ENCODE measurements at regions not wholly inside any gene's neighbourhood (a gene's known extent, or its start where the extent isn't known, plus 50 kb on each side); places are given as distances from the start of the nearest gene placed in this dataset.

GRCh38 chr22:46031066-46031465 lies 54.1 kb upstream of the WNT7B start:
- Histone ChIP-seq H3K9ac (no peak overlapping the region), H3K4me3 (ENCODE audit: low read depth in 2 of 2, low read length in 1 of 2) (no peak overlapping the region), H3K27ac (ENCODE audit: low read depth in 2 of 2, low read length in 1 of 2) (no peak overlapping the region), H2AFZ (ENCODE audit: low read depth) (no peak overlapping the region), H3K9me3 (no peaks in the 10 kb centered on the region), H4K20me1 (ENCODE audit: insufficient read depth) (no peaks in the 10 kb centered on the region), H3K9me2 (no peaks in the 10 kb centered on the region), H3F3A (replicated peaks; ENCODE audit: insufficient read depth) (peaks cover 9% of the 10 kb centered on the region), H3K36me3 (replicated peaks in 1 of 2; ENCODE audit: control insufficient read depth in 1 of 2, insufficient read depth in 2 of 2, low read length in 1 of 2) (no peaks in the 10 kb centered on the region), H3K79me2 (ENCODE audit: insufficient read depth) (peaks cover under 1% of the 10 kb centered on the region), H3K4me2 (no peak overlapping the region), H3K4me1 (ENCODE audit: control insufficient read depth in 1 of 2, insufficient read depth in 2 of 2, low read depth in 1 of 2, low read length in 1 of 2) (peaks cover 0 to 2% of the 10 kb centered on the region in 2 experiments; a peak in 2 of 4 replicates), H3K27me3 (ENCODE audit: insufficient read depth) (no peaks in the 10 kb centered on the region)
- no peak for DNase-seq
- ChIA-PET CTCF (interaction anchor here (0.9 to 2.2 kb wide), 3 partner anchors 17 to 32 kb away, joined by 3 to 8 read pairs (median 3); no protein-coding TSS in a partner anchor), POLR2A (no interaction called here)
- TF ChIP-seq RXRA (IDR thresholded peaks at IDR 0.05; ENCODE audit: borderline replicate concordance, low read depth) = no peak
- TF ChIP-seq CHD2 (IDR thresholded peaks at IDR 0.05; ENCODE audit: low read length, partially characterized antibody) = no peak
- TF ChIP-seq NRF1 (IDR thresholded peaks at IDR 0.05; ENCODE audit: low read depth, low read length) = no peak
- TF ChIP-seq MXI1 (IDR thresholded peaks at IDR 0.05; ENCODE audit: low read depth, low read length) = no peak
- no peak for TF ChIP-seq FOXJ3 (CRISPR knock-in tag; IDR thresholded peaks at IDR 0.05)
- TF ChIP-seq RCOR1 (IDR thresholded peaks at IDR 0.05; ENCODE audit: low read length) = no peak
- TF ChIP-seq SMC3 (IDR thresholded peaks at IDR 0.05; ENCODE audit: low read depth, low read length) = no peak
- 96% methylated on average over 12 of the region's 13 CpGs for WGBS (ENCODE audit: low lambda C conversion rate)

- DNase-seq = no peak
- WGBS (ENCODE audit: low lambda C conversion rate) = 94% methylated on average over 2 of the region's 2 CpGs
- Histone ChIP-seq H3K36me3 (replicated peaks in 1 of 2; ENCODE audit: control insufficient read depth in 1 of 2, insufficient read depth in 2 of 2, low read length in 1 of 2) (no peaks in the 10 kb centered on the region), H3K9me2 (no peaks in the 10 kb centered on the region), H3K9me3 (no peaks in the 10 kb centered on the region), H3K27ac (ENCODE audit: low read depth in 2 of 2, low read length in 1 of 2) (no peak overlapping the region), H3K4me2 (no peak overlapping the region), H2AFZ (ENCODE audit: low read depth) (no peak overlapping the region), H4K20me1 (ENCODE audit: insufficient read depth) (no peaks in the 10 kb centered on the region), H3K4me3 (ENCODE audit: low read depth in 2 of 2, low read length in 1 of 2) (no peak overlapping the region), H3K9ac (no peak overlapping the region), H3K79me2 (ENCODE audit: insufficient read depth) (peaks cover 6% of the 10 kb centered on the region), H3K27me3 (ENCODE audit: insufficient read depth) (no peaks in the 10 kb centered on the region), H3K4me1 (ENCODE audit: control insufficient read depth in 1 of 2, insufficient read depth in 2 of 2, low read depth in 1 of 2, low read length in 1 of 2) (peaks cover 0 to 5% of the 10 kb centered on the region in 2 experiments; a peak in 3 of 4 replicates), H3F3A (replicated peaks; ENCODE audit: insufficient read depth) (peaks cover 9% of the 10 kb centered on the region)
- ChIA-PET POLR2A (no interaction called here), CTCF (interaction anchor here (0.9 to 2.2 kb wide), 2 partner anchors 25 to 31 kb away, joined by 3 to 8 read pairs; no protein-coding TSS in a partner anchor)
- TF ChIP-seq, protein P1, sequence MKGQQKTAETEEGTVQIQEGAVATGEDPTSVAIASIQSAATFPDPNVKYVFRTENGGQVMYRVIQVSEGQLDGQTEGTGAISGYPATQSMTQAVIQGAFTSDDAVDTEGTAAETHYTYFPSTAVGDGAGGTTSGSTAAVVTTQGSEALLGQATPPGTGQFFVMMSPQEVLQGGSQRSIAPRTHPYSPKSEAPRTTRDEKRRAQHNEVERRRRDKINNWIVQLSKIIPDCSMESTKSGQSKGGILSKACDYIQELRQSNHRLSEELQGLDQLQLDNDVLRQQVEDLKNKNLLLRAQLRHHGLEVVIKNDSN (IDR thresholded peaks at IDR 0.05; ENCODE audit: borderline replicate concordance, low read depth) = no peak
- TF ChIP-seq SIN3A (IDR thresholded peaks at IDR 0.05; ENCODE audit: borderline replicate concordance, low read depth, low read length) (no peak), CHD2 (IDR thresholded peaks at IDR 0.05; ENCODE audit: low read length, partially characterized antibody) (no peak), RXRA (IDR thresholded peaks at IDR 0.05; ENCODE audit: borderline replicate concordance, low read depth) (no peak), RAD21 (IDR thresholded peaks at IDR 0.05; ENCODE audit: low read length) (no peak), MEF2A (IDR thresholded peaks at IDR 0.05; ENCODE audit: borderline replicate concordance, low read depth) (no peak), RFX5 (IDR thresholded peaks at IDR 0.05; ENCODE audit: low read length) (no peak), GABPA (IDR thresholded peaks at IDR 0.05; ENCODE audit: low read depth) (no peak)
- TF ChIP-seq, protein P2, sequence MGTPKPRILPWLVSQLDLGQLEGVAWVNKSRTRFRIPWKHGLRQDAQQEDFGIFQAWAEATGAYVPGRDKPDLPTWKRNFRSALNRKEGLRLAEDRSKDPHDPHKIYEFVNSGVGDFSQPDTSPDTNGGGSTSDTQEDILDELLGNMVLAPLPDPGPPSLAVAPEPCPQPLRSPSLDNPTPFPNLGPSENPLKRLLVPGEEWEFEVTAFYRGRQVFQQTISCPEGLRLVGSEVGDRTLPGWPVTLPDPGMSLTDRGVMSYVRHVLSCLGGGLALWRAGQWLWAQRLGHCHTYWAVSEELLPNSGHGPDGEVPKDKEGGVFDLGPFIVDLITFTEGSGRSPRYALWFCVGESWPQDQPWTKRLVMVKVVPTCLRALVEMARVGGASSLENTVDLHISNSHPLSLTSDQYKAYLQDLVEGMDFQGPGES (IDR thresholded peaks at IDR 0.05; ENCODE audit: low read depth, low read length) = no peak
- TF ChIP-seq, protein P3, sequence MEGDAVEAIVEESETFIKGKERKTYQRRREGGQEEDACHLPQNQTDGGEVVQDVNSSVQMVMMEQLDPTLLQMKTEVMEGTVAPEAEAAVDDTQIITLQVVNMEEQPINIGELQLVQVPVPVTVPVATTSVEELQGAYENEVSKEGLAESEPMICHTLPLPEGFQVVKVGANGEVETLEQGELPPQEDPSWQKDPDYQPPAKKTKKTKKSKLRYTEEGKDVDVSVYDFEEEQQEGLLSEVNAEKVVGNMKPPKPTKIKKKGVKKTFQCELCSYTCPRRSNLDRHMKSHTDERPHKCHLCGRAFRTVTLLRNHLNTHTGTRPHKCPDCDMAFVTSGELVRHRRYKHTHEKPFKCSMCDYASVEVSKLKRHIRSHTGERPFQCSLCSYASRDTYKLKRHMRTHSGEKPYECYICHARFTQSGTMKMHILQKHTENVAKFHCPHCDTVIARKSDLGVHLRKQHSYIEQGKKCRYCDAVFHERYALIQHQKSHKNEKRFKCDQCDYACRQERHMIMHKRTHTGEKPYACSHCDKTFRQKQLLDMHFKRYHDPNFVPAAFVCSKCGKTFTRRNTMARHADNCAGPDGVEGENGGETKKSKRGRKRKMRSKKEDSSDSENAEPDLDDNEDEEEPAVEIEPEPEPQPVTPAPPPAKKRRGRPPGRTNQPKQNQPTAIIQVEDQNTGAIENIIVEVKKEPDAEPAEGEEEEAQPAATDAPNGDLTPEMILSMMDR (IDR thresholded peaks at IDR 0.05) = no peak
Observed at GRCh38 chr22:46031557-46031956, 54.6 kb upstream of the WNT7B start.
